Nephron (organoid): ENCODE measurements at regions not wholly inside any gene's neighbourhood (a gene's known extent, or its start where the extent isn't known, plus 50 kb on each side); places are given as distances from the start of the nearest gene placed in this dataset.

Experiments
- H3K27ac Mint-ChIP-seq, 3 experiments: 2 replicates each; pipeline ENCODE4 v1.8.0; 2020; ENCODE audit warnings: mixed read lengths in 3 of 3, mild to moderate bottlenecking in 2 of 3, moderate library complexity in 1 of 3
- H3K27me3 Mint-ChIP-seq: 2 replicates; pipeline ENCODE4 v1.8.0; 2021; ENCODE audit warnings: low read depth, mild to moderate bottlenecking, moderate library complexity, mixed read lengths
- H3K36me3 Mint-ChIP-seq: 2 replicates; pipeline ENCODE4 v1.8.0; 2020; ENCODE audit warnings: low read depth, mixed read lengths
- H3K4me1 Mint-ChIP-seq: 2 replicates; pipeline ENCODE4 v1.8.0; 2020; ENCODE audit warnings: mixed read lengths
- H3K4me3 Mint-ChIP-seq, 3 experiments: 2 replicates each; pipeline ENCODE4 v1.8.0; 2020; ENCODE audit warnings: mild to moderate bottlenecking in 3 of 3, mixed read lengths in 3 of 3, moderate library complexity in 2 of 3
- H3K9me3 Mint-ChIP-seq: 2 replicates; pipeline ENCODE4 v1.8.0; 2020; ENCODE audit warnings: mixed read lengths
- TF ChIP-seq, protein P1 (sequence below), 3 experiments: fragments of 200-600 bp; sonication (generic); IDR thresholded peaks; one replicate each; pipeline ENCODE4 v1.5.0; 2021; ENCODE audit warnings: antibody characterized with exemption in 3 of 3; ENCODE audit not compliant: unreplicated experiment in 3 of 3

DNA sequence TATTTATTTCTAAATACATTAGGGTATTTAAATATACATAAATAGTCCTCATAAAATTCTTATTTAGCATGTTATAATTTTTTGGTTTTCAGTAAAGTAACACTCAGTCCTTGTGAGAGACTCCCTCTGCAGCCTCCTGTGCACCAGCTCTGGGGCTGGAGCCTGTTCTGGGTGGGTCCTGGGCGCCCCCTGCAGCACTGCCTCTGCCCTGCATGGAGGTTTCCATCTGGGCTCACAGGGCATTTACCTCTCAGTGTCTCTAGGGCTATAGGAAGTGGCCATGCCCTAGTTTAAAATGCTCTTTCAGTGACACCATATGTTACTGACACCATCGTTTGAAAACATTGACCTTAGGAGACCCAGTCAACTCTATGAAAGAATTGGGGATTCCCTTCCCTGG, 1155.2 kb downstream of the TMEM121 start:
- peaks cover 55% of the 10 kb centered on the region for H3K9me3 Mint-ChIP-seq
- no peak overlapping the region for H3K27ac Mint-ChIP-seq
- H3K4me1 Mint-ChIP-seq: no peaks in the 10 kb centered on the region
- no peaks in the 10 kb centered on the region for H3K27me3 Mint-ChIP-seq
- H3K4me3 Mint-ChIP-seq: no peak overlapping the region
- no peaks in the 10 kb centered on the region for H3K36me3 Mint-ChIP-seq
- TF ChIP-seq, protein P1, sequence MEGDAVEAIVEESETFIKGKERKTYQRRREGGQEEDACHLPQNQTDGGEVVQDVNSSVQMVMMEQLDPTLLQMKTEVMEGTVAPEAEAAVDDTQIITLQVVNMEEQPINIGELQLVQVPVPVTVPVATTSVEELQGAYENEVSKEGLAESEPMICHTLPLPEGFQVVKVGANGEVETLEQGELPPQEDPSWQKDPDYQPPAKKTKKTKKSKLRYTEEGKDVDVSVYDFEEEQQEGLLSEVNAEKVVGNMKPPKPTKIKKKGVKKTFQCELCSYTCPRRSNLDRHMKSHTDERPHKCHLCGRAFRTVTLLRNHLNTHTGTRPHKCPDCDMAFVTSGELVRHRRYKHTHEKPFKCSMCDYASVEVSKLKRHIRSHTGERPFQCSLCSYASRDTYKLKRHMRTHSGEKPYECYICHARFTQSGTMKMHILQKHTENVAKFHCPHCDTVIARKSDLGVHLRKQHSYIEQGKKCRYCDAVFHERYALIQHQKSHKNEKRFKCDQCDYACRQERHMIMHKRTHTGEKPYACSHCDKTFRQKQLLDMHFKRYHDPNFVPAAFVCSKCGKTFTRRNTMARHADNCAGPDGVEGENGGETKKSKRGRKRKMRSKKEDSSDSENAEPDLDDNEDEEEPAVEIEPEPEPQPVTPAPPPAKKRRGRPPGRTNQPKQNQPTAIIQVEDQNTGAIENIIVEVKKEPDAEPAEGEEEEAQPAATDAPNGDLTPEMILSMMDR (IDR thresholded peaks at IDR 0.05; ENCODE audit: unreplicated experiment in 3 of 3): no peak

GRCh38 chr14:106683631-106684030, 1157.2 kb downstream of the TMEM121 start:
- H3K4me1 Mint-ChIP-seq: no peaks in the 10 kb centered on the region
- H3K27ac Mint-ChIP-seq: no peak overlapping the region
- no peaks in the 10 kb centered on the region for H3K36me3 Mint-ChIP-seq
- TF ChIP-seq, protein P1 (IDR thresholded peaks at IDR 0.05; ENCODE audit: unreplicated experiment in 3 of 3): no peak
- H3K9me3 Mint-ChIP-seq: peaks cover 52% of the 10 kb centered on the region
- no peaks in the 10 kb centered on the region for H3K27me3 Mint-ChIP-seq
- no peak overlapping the region for H3K4me3 Mint-ChIP-seq

GRCh38 chr14:106686533-106686932, 1160.2 kb downstream of the TMEM121 start:
- Mint-ChIP-seq H3K4me1 (no peaks in the 10 kb centered on the region), H3K27ac (no peak overlapping the region), H3K27me3 (no peaks in the 10 kb centered on the region), H3K4me3 (no peak overlapping the region), H3K9me3 (peaks cover 51% of the 10 kb centered on the region), H3K36me3 (peaks cover 6% of the 10 kb centered on the region)
- TF ChIP-seq, protein P1 (IDR thresholded peaks at IDR 0.05; ENCODE audit: unreplicated experiment in 3 of 3): no peak

DNA sequence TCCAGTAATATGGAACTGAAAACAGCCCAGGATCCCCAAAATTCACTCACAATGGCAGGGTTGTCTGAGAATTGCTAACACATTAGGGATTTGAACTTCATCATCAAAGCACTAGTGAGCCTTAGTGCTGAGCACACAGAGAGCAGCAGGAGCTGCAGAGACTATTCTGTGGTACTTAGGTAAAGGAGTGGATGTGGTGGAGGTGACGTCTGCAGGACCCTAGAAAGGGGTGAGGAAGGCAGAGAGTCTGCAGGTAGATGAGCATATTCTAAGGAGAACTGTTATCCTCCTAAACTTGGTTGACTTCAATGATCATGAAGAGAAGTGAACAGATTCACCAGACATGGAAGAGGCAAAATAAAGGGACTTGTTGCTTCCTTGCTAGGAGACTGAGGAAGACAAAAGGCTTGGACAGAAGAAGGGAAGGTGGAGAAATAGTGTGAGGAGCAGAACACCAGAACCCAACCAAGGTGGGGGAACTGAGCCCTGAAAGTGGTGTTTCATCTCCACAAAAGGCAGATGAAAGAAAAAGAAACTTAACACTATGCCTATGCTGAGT, 1164.0 kb downstream of the TMEM121 start:
- Mint-ChIP-seq H3K27me3 (no peaks in the 10 kb centered on the region), H3K9me3 (peaks cover 34% of the 10 kb centered on the region), H3K36me3 (peaks cover 6% of the 10 kb centered on the region), H3K4me1 (no peaks in the 10 kb centered on the region), H3K4me3 (no peak overlapping the region), H3K27ac (no peak overlapping the region)
- TF ChIP-seq, protein P1 (IDR thresholded peaks at IDR 0.05; ENCODE audit: unreplicated experiment in 3 of 3): no peak

DNA sequence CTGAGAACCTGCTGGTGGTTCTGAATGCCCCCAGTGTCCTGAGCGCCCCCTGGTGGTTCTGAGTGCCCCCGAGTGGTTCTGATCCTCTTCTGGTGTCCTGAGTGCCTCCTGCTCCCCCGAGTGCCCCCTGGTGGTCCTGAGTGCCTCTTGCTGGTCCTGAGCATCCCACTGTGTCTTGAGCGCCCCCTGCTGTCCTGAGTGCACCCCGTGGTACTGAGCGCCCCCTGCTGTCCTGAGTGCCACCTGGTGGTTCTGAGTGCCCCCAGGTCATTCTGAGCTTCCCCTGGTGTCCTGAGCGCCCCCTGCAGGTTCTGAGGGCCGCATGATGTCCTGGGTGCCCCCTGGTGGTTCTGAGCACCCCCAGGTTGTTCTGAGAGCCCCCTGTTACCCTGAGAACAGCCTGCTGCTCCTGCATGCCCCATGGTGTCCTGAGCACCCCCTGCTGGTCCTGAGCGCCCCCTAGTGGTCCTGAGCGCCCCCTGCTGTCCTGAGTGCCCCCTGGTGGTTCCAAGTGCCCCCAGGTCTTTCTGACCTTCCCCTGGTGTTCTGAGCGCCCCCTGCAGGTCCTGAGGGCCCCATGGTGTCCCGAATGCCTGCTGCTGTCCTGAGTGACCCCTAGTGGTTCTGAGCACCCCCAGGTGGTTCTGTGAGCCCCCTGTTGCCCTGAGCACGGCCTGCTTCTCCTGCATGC, 1165.4 kb downstream of the TMEM121 start:
- H3K4me3 Mint-ChIP-seq: no peak overlapping the region
- no peaks in the 10 kb centered on the region for H3K27me3 Mint-ChIP-seq
- H3K36me3 Mint-ChIP-seq: peaks cover 6% of the 10 kb centered on the region
- H3K27ac Mint-ChIP-seq: no peak overlapping the region
- peaks cover 27% of the 10 kb centered on the region for H3K9me3 Mint-ChIP-seq
- TF ChIP-seq, protein P1 (IDR thresholded peaks at IDR 0.05; ENCODE audit: unreplicated experiment in 3 of 3): no peak
- no peaks in the 10 kb centered on the region for H3K4me1 Mint-ChIP-seq
